ENCODE measurements at regions not wholly inside any gene's neighbourhood (a gene's known extent, or its start where the extent isn't known, plus 50 kb on each side); places are given as distances from the start of the nearest gene placed in this dataset.
A peak's percentile ranks its signal among the peaks of the same experiment; 100 is the strongest.

DNA sequence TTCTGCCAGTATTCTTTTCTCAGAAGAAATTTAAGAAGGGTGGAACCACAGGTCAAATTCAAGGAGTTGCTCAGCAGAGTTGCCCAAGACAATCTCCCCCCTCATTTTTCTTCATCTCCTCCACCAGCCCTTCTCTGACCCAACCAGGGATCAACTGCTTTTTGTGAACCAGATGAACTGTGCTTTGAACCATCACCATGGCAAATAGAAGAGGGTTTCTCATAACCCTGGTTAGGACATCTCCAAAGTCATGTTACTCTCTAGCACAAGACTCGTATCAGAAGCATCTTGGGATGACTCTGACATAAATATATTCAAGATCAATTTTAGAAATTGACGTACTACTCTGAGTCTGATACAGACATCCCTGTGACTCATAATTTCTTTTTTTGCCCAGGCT is 130.7 kb downstream of the ALDH8A1 start:
- H3K27ac ChIP-seq, result no peak overlapping the region
- POLR2A ChIA-PET (ENCODE audit: low non-redundant PET), result no interaction called here
- no peak for DNase-seq (ENCODE audit: low spot score)
- TF ChIP-seq, protein P1, sequence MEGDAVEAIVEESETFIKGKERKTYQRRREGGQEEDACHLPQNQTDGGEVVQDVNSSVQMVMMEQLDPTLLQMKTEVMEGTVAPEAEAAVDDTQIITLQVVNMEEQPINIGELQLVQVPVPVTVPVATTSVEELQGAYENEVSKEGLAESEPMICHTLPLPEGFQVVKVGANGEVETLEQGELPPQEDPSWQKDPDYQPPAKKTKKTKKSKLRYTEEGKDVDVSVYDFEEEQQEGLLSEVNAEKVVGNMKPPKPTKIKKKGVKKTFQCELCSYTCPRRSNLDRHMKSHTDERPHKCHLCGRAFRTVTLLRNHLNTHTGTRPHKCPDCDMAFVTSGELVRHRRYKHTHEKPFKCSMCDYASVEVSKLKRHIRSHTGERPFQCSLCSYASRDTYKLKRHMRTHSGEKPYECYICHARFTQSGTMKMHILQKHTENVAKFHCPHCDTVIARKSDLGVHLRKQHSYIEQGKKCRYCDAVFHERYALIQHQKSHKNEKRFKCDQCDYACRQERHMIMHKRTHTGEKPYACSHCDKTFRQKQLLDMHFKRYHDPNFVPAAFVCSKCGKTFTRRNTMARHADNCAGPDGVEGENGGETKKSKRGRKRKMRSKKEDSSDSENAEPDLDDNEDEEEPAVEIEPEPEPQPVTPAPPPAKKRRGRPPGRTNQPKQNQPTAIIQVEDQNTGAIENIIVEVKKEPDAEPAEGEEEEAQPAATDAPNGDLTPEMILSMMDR (conservative IDR thresholded peaks at IDR 0.05; ENCODE audit: low read depth), result no peak
- CTCF ChIA-PET, result interaction anchor here (1.0 kb wide), 1 partner anchor 179 kb away, joined by 3 read pairs; no protein-coding TSS in a partner anchor

- TF ChIP-seq, protein P1 (conservative IDR thresholded peaks at IDR 0.05; ENCODE audit: low read depth), result no peak
- no peak overlapping the region for H3K27ac ChIP-seq
- ChIA-PET CTCF (no interaction called here), POLR2A (ENCODE audit: low non-redundant PET) (no interaction called here)
- DNase-seq (ENCODE audit: low spot score), result no peak
These were observed 132.5 kb downstream of the ALDH8A1 start for GRCh38 chr6:134817448-134817847.

DNA sequence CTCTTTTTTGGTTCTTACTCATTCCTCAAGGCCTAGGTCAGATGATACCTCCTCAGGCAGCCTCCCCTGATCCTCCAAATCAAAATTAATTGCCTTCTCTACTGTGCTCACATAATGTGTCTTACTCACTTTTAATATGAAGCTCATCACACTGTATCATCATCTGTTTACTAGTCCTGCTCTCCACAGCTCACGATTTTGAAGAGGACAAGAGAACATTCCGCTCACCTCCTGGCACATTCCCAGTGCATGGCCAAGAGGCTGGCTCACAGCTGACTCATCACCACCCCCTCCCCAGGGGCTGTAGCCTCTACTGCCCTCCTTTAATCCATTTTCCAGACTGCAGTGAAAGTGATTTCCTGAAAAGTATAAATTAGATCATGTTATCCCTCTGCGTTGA is 133.1 kb downstream of the ALDH8A1 start:
- no peak overlapping the region for H3K27ac ChIP-seq
- ChIA-PET CTCF (no interaction called here), POLR2A (ENCODE audit: low non-redundant PET) (no interaction called here)
- TF ChIP-seq, protein P1 (conservative IDR thresholded peaks at IDR 0.05; ENCODE audit: low read depth), result no peak
- no peak for DNase-seq (ENCODE audit: low spot score)

- CTCF ChIA-PET, result no interaction called here
- TF ChIP-seq, protein P1 (conservative IDR thresholded peaks at IDR 0.05; ENCODE audit: low read depth), result no peak
- POLR2A ChIA-PET (ENCODE audit: low non-redundant PET), result no interaction called here
These were observed 133.6 kb downstream of the ALDH8A1 start for GRCh38 chr6:134816300-134816699.

DNA sequence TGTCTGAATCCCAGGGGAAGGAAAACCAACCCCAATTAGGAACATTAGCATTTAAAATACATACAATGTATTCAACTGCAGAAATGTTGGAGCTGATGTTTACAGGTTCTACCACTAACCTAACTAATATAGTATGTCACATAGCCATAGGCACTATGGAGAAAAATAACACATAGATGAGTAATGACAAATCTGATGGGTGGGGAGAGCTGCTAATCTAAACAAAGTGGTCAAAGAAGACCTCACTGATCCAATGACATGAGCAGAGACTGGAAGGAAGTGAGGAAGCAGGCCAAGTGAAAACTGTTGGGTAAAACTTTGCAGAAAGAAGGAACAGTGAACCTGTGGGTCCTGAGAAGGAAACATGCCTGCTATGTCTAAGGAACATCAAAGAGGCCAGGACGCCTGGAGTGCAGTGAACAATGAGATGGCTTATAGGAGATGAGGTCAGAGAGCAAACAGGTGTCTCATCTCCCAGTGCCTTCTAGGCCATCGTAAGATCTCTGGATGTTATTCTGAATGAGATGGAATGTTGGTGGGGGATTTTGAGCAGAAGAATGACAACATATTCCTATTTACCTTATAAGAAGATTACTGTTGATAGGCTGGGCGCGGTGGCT is 135.7 kb downstream of the ALDH8A1 start:
- peak; percentile 12 for DNase-seq (ENCODE audit: low spot score)
- TF ChIP-seq, protein P1 (conservative IDR thresholded peaks at IDR 0.05; ENCODE audit: low read depth), result no peak
- ChIA-PET CTCF (interaction anchor here (1.3 kb wide), 1 partner anchor 12 kb away, joined by 4 read pairs; no protein-coding TSS in a partner anchor), POLR2A (ENCODE audit: low non-redundant PET) (no interaction called here)
- H3K27ac ChIP-seq, result no peak overlapping the region

More at GRCh38 chr6:134816300-134816699, 133.6 kb downstream of the ALDH8A1 start:
- DNase-seq (ENCODE audit: low spot score), result no peak
- no peak overlapping the region for H3K27ac ChIP-seq

DNA sequence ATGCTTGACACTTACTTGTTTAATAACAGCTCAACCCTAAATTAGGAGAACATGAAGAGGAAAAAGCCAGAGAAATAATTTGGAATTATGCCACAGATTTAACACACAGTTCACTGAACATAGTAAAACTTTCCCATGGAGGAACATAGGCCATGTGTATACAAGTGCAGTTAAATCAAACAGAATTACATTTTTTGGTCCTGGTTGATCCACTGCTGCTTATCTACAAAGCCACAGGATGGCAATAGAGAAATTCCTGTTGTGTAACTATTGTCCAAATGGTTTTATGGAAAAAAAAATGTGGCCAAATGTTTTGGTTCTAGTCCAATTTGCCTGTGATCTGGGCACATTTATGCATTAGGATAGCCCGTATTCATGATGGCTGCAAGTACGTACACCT is 136.8 kb downstream of the ALDH8A1 start:
- no peak for DNase-seq (ENCODE audit: low spot score)

More for the DNA sequence above, 136.8 kb downstream of the ALDH8A1 start:
- ChIA-PET CTCF (interaction anchor here (0.6 to 1.3 kb wide), 2 partner anchors 11 to 394 kb away, joined by 3 to 4 read pairs; no protein-coding TSS in a partner anchor), POLR2A (ENCODE audit: low non-redundant PET) (no interaction called here)
- TF ChIP-seq, protein P1 (conservative IDR thresholded peaks at IDR 0.05; ENCODE audit: low read depth), result no peak
- no peak overlapping the region for H3K27ac ChIP-seq
